WERI-Rb-1 (cell line): ENCODE measurements at regions not wholly inside any gene's neighbourhood (a gene's known extent, or its start where the extent isn't known, plus 50 kb on each side); places are given as distances from the start of the nearest gene placed in this dataset.

ENCODE experiments used
- DNase-seq: peaks from one replicate; pipeline ENCODE4 v3.0.0-alpha.2; 2020
- H3K27ac ChIP-seq: fragments of 250-450 bp; sonication (Bioruptor Pico); 2 replicates; pipeline ENCODE4 v1.5.1; 2020; ENCODE audit warnings: mild to moderate bottlenecking, moderate library complexity
- H3K27me3 ChIP-seq: fragments of 250-450 bp; sonication (Bioruptor Pico); 2 replicates; pipeline ENCODE4 v1.5.1; 2021; ENCODE audit warnings: mild to moderate bottlenecking, low read depth, moderate library complexity; ENCODE audit not compliant: insufficient read depth, severe bottlenecking
- H3K36me3 ChIP-seq: fragments of 250-450 bp; sonication (Bioruptor Pico); 2 replicates; pipeline ENCODE4 v1.5.1; 2020; ENCODE audit warnings: mild to moderate bottlenecking, moderate library complexity
- H3K4me3 ChIP-seq: 2 replicates; pipeline ENCODE4 v1.5.1; 2011; ENCODE audit warnings: low read depth, mild to moderate bottlenecking, control low read depth, low read length
- H3K9me3 ChIP-seq: fragments of 250-450 bp; sonication (Bioruptor Pico); 2 replicates; pipeline ENCODE4 v1.5.1; 2021; ENCODE audit warnings: mild to moderate bottlenecking, moderate library complexity; ENCODE audit not compliant: severe bottlenecking
- TF ChIP-seq, protein P1 (sequence below): IDR thresholded peaks from 2 replicates; pipeline ENCODE4 v1.5.1; 2011; ENCODE audit warnings: low read depth, mild to moderate bottlenecking, control low read depth, inconsistent platforms, low read length

DNA sequence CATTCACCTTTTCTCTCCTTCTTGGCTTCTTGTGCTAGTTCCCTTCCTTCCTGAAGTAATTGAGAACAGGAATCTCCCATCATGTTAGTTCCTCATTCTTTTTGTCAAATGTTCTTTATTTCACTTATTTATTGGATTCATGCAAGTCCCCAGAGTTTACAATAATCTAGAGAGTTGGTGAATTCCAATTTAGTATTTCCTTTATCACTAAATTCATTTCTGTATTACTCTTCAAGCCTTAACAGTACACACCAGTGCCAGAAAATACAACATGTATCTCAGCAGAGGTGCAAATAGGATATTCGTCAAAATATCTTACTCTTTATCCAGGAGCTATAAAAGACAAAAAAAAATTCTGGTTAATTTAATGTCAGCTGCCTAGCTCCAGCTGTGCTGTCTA is 121.9 kb upstream of the SETBP1 start:
- no peaks in the 10 kb centered on the region for H3K9me3 ChIP-seq
- H3K27me3 ChIP-seq, result peaks cover 79% of the 10 kb centered on the region
- no peaks in the 10 kb centered on the region for H3K36me3 ChIP-seq
- TF ChIP-seq, protein P1, sequence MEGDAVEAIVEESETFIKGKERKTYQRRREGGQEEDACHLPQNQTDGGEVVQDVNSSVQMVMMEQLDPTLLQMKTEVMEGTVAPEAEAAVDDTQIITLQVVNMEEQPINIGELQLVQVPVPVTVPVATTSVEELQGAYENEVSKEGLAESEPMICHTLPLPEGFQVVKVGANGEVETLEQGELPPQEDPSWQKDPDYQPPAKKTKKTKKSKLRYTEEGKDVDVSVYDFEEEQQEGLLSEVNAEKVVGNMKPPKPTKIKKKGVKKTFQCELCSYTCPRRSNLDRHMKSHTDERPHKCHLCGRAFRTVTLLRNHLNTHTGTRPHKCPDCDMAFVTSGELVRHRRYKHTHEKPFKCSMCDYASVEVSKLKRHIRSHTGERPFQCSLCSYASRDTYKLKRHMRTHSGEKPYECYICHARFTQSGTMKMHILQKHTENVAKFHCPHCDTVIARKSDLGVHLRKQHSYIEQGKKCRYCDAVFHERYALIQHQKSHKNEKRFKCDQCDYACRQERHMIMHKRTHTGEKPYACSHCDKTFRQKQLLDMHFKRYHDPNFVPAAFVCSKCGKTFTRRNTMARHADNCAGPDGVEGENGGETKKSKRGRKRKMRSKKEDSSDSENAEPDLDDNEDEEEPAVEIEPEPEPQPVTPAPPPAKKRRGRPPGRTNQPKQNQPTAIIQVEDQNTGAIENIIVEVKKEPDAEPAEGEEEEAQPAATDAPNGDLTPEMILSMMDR, result no peak
- no peak for DNase-seq
- no peak overlapping the region for H3K4me3 ChIP-seq
- no peak overlapping the region for H3K27ac ChIP-seq

- DNase-seq, result no peak
Observed at GRCh38 chr18:44562986-44563385, 117.7 kb upstream of the SETBP1 start.

DNA sequence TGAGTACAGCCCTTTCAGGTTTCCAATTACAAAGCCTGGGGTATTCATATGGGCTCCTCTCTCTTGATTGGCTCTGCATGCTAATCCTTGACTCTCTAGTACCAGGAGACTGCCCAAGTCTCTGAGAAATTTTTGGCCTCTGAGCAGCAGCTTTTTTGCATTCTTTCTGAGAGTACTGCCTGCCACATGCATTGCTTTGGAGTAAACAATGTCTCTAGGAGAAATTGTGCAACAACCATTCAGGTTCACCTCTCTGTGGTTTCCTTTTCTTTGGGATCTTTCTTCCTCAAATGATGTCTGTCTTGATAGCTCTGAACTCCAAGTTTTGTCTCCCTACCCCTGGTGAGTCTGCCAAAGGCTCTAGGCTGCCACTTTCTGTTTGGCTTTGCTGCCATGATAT is 115.8 kb upstream of the SETBP1 start:
- no peaks in the 10 kb centered on the region for H3K9me3 ChIP-seq
- no peaks in the 10 kb centered on the region for H3K36me3 ChIP-seq
- no peak overlapping the region for H3K27ac ChIP-seq
- TF ChIP-seq, protein P1, result no peak
- no peak overlapping the region for H3K4me3 ChIP-seq
- DNase-seq, result no peak
- H3K27me3 ChIP-seq, result peaks cover 51% of the 10 kb centered on the region

More at GRCh38 chr18:44562986-44563385, 117.7 kb upstream of the SETBP1 start:
- TF ChIP-seq, protein P1, result no peak
- H3K27ac ChIP-seq, result no peak overlapping the region
- no peaks in the 10 kb centered on the region for H3K9me3 ChIP-seq
- no peak overlapping the region for H3K4me3 ChIP-seq
- H3K27me3 ChIP-seq, result peaks cover 60% of the 10 kb centered on the region
- H3K36me3 ChIP-seq, result no peaks in the 10 kb centered on the region

- H3K4me3 ChIP-seq, result no peak overlapping the region
- peaks cover 56% of the 10 kb centered on the region for H3K27me3 ChIP-seq
- no peak for DNase-seq
- TF ChIP-seq, protein P1, result no peak
- no peaks in the 10 kb centered on the region for H3K9me3 ChIP-seq
- no peak overlapping the region for H3K27ac ChIP-seq
- H3K36me3 ChIP-seq, result no peaks in the 10 kb centered on the region
Observed at GRCh38 chr18:44568342-44568741, 112.3 kb upstream of the SETBP1 start.

- H3K27ac ChIP-seq, result no peak overlapping the region
- TF ChIP-seq, protein P1, result no peak
- H3K27me3 ChIP-seq, result peaks cover 52% of the 10 kb centered on the region
- H3K9me3 ChIP-seq, result no peaks in the 10 kb centered on the region
- no peak for DNase-seq
- H3K4me3 ChIP-seq, result no peak overlapping the region
- H3K36me3 ChIP-seq, result no peaks in the 10 kb centered on the region
Observed at GRCh38 chr18:44568986-44569385, 111.7 kb upstream of the SETBP1 start.

GRCh38 chr18:44569391-44570055 is 111.2 kb upstream of the SETBP1 start:
- H3K4me3 ChIP-seq, result no peak overlapping the region
- no peak for DNase-seq
- H3K27me3 ChIP-seq, result peaks cover 51% of the 10 kb centered on the region
- TF ChIP-seq, protein P1, result no peak
- no peak overlapping the region for H3K27ac ChIP-seq
- H3K9me3 ChIP-seq, result no peaks in the 10 kb centered on the region
- no peaks in the 10 kb centered on the region for H3K36me3 ChIP-seq
